Activated T-cell treated with anti-CD3 and anti-CD28 coated beads, Interleukin-2, amount 50 U/mL, for 4 hours (primary cell): ENCODE measurements at regions not wholly inside any gene's neighbourhood (a gene's known extent, or its start where the extent isn't known, plus 50 kb on each side); places are given as distances from the start of the nearest gene placed in this dataset.
A peak's percentile ranks its signal among the peaks of the same experiment; 100 is the strongest.
"Not testable (repeated sequence)": the region's sequence is repeated elsewhere in the genome, so short reads cannot be mapped to it uniquely, and the experiment has no call there.

Experiments used
- ATAC-seq, 2 donors: fragments of 200-7000 bp; cut with Tn5 transposase; one replicate each; pipeline ENCODE4 v1.10.0; 2021
- DNase-seq: peaks from one replicate; pipeline ENCODE4 v3.0.0-alpha.2; 2020
- H3K27me3 Mint-ChIP-seq: one replicate; pipeline ENCODE4 v1.8.0; 2021; ENCODE audit warnings: low read depth, mixed read lengths
- H3K36me3 Mint-ChIP-seq: one replicate; pipeline ENCODE4 v1.8.0; 2022; ENCODE audit warnings: mixed read lengths; ENCODE audit not compliant: insufficient read depth
- H3K4me1 Mint-ChIP-seq: one replicate; pipeline ENCODE4 v1.8.0; 2021; ENCODE audit warnings: low read depth, mixed read lengths
- H3K4me3 Mint-ChIP-seq: one replicate; pipeline ENCODE4 v1.8.0; 2021; ENCODE audit warnings: mild to moderate bottlenecking, moderate library complexity, mixed read lengths
- H3K9me3 Mint-ChIP-seq: one replicate; pipeline ENCODE4 v1.8.0; 2021; ENCODE audit warnings: mixed read lengths

DNA sequence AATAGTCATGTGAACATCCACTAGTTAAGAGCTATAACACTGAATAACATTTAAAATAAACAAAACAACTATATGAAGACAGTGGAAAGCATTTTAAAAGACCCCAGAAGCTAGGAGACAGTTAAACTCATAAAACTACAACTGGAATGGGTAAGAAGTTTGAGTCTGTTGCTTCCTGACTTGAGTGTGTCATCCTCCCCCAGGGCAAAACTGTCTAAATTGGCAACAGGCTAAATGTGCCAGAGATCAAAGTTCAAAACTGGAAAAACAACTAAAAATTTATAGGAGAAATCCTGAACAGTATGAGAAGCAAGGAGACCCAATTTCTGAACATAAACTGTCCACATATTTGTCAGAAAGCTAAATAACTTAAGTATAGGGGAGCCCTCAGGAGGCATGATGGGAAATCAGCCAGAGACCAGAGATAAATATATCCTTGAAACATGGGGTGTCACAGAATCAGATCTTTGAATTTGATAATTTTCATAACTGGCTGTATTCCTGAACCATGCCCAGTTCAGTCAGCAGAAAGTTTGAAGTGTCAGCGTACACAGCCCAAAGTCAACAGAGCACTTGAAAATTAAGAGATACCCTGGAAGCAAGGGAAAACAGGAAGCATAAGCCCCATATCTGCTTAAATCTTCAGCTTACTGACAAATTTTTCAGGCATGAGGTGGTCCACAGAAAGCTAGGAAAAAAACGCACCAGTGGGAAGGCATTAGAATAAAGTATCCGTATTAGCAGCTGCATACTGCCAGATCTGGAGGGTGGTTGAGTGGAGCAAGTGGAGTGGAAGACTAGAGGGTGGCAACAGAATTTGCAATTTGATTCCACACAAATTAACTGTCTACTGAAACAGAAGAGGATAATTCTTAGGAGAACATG lies 516.1 kb upstream of the MAN1A1 start:
- ATAC-seq = no peak
- no peak for DNase-seq
- Mint-ChIP-seq H3K27me3 (peaks cover 8% of the 10 kb centered on the region), H3K4me3 (no peak overlapping the region), H3K36me3 (no peaks in the 10 kb centered on the region), H3K9me3 (peaks cover 16% of the 10 kb centered on the region), H3K4me1 (no peaks in the 10 kb centered on the region)

DNA sequence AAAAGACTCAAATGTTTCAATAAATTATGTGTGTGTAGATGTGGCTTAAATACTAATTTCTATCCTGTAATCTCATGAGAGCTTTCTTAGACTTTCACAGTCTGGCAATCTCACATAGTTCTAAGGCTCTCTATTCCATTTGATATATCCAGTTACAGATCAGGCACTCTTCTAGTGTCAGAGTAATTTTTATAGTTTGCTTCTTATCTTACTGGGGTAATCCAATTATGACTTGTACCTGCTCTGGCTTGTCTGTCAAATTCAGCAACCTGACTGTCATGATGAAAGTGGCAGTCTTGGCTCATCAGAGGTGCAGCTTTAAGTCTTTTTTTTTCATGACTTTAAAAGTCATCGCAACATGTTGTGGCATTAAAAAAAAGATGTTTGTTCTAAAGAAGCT lies 513.2 kb upstream of the MAN1A1 start:
- DNase-seq = no peak
- peaks cover 6% of the 10 kb centered on the region for H3K27me3 Mint-ChIP-seq
- no peak overlapping the region for H3K4me3 Mint-ChIP-seq
- H3K4me1 Mint-ChIP-seq = no peaks in the 10 kb centered on the region
- H3K36me3 Mint-ChIP-seq = no peaks in the 10 kb centered on the region
- ATAC-seq = no peak
- peaks cover 16% of the 10 kb centered on the region for H3K9me3 Mint-ChIP-seq

DNA sequence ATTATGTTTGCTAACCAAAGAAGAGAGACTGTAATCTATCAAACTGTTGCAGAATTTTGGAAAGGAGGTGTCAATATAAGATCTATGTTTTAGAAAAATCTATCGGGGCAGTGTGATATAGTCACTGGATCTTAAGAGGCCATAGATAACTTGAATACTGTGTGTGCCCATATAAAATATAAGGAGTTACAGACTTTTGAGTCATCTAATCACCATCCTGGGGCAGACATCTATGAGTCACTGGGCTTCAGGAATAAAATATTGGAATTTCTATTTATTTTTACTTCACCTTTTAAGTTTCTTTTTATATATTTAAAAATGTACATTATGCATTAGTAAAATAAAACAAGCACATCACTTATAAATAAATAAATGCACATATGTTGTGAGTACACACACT lies 509.3 kb upstream of the MAN1A1 start:
- no peak for ATAC-seq
- no peak for DNase-seq
- Mint-ChIP-seq H3K36me3 (no peaks in the 10 kb centered on the region), H3K27me3 (peaks cover 3% of the 10 kb centered on the region), H3K4me3 (no peak overlapping the region), H3K4me1 (peaks cover 10% of the 10 kb centered on the region), H3K9me3 (no peaks in the 10 kb centered on the region)

DNA sequence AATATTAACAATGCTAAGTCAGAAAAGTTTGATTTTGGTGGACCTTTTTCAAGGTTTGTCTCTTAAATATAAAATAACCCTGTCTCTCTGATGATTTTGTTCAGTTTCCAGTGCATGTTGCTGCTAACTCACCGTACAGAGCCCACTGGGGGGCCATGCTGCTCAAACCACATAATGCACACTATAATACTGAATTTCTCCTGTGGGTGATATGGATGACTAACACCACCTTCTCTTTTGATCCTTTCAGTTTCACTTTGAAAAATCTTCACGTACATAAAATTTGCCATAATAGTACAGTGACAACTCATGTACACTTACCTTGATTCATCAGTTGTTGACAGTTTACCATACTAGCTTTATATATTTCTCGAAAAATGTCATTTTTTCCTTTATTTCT lies 506.6 kb upstream of the MAN1A1 start:
- Mint-ChIP-seq H3K27me3 (no peaks in the 10 kb centered on the region), H3K9me3 (no peaks in the 10 kb centered on the region), H3K36me3 (no peaks in the 10 kb centered on the region), H3K4me1 (peaks cover 10% of the 10 kb centered on the region), H3K4me3 (peak overlapping the region; percentile 20)
- ATAC-seq (peak; percentile 97 to 99), DNase-seq (no peak)

DNA sequence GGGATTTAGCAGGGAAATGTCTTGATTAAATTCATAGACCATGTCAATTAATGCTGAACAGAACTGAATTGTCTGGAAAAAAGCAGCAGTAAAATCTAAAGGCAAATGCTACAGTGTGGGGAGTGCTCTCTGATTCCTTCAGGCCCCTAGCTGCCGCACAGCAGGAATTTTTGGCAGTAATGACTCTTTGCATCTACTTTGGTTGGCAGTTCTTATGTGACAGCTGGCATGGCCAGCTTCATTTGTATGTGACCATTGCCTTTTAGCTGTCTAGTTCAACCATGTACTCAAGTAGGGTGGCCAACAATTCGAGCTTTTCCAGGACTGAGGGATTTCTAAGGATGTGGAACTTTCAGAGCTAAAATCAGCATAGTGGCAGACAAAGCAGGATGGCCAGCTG lies 499.1 kb upstream of the MAN1A1 start:
- Mint-ChIP-seq H3K36me3 (no peaks in the 10 kb centered on the region), H3K9me3 (no peaks in the 10 kb centered on the region), H3K4me1 (no peaks in the 10 kb centered on the region), H3K27me3 (no peaks in the 10 kb centered on the region), H3K4me3 (no peak overlapping the region)
- DNase-seq = no peak
- no peak for ATAC-seq

DNA sequence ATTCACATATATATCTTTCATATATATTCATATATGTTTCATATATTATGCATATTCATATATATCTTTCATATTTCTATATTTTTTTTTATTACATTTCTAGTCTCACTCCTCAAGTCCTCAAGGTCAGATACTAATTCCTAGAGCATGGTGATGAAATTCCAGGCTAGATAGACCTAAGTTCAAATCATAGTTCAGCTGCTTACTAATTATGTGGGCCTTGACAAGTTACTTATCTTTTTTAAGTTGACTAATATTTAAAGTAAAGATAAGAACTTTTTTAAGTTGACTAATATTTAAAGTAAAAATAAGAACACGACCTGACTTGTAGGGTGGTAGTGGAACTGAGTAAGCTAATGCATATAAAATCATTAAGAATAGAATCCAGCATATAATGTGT lies 495.6 kb upstream of the MAN1A1 start:
- Mint-ChIP-seq H3K4me3 (no peak overlapping the region), H3K27me3 (no peaks in the 10 kb centered on the region), H3K9me3 (no peaks in the 10 kb centered on the region), H3K36me3 (no peaks in the 10 kb centered on the region), H3K4me1 (no peaks in the 10 kb centered on the region)
- ATAC-seq = no peak
- DNase-seq = no peak

DNA sequence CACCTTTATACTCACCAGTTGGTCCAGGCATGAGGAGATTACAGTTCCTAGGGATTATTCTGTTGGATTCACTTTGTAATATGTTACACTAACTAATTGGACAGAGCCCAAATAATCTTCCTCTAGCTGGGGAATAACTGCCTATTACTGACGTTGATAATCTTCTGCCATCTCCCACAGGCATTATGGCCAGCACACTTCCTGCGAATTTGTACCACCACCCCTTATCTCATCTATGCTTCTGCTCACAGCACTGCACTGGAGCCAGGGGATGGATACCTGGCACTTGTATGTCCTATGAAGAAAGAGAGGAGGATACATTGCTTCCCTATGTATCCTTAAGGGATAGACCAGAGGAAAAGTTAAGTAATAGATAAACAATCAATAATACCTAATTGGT lies 494.8 kb upstream of the MAN1A1 start:
- Mint-ChIP-seq H3K27me3 (no peaks in the 10 kb centered on the region), H3K36me3 (no peaks in the 10 kb centered on the region), H3K4me3 (no peak overlapping the region), H3K9me3 (no peaks in the 10 kb centered on the region), H3K4me1 (no peaks in the 10 kb centered on the region)
- no peak for DNase-seq
- ATAC-seq = no peak

DNA sequence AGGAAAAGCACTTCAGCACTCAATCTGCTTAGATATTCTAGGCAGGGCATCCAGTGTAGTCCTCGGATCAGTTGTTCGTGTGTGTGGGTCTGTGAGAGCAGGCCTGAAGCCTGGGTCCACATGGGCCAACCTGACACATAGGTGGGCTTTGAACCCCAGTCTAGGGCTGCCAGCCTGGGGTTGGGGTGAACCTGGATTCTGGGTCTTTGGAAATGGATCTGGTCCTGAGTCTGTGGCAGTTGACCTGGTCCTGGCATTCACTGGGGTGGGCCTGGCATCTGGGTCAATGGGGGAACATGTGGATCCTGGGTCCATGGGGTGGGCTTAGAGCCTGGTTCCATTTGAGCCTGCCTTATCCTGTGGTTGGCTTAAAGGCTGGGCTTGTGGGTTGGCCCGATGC lies 492.6 kb upstream of the MAN1A1 start:
- Mint-ChIP-seq H3K27me3 (no peaks in the 10 kb centered on the region), H3K4me3 (no peak overlapping the region), H3K36me3 (no peaks in the 10 kb centered on the region), H3K9me3 (no peaks in the 10 kb centered on the region), H3K4me1 (no peaks in the 10 kb centered on the region)
- no peak for ATAC-seq
- DNase-seq = no peak

DNA sequence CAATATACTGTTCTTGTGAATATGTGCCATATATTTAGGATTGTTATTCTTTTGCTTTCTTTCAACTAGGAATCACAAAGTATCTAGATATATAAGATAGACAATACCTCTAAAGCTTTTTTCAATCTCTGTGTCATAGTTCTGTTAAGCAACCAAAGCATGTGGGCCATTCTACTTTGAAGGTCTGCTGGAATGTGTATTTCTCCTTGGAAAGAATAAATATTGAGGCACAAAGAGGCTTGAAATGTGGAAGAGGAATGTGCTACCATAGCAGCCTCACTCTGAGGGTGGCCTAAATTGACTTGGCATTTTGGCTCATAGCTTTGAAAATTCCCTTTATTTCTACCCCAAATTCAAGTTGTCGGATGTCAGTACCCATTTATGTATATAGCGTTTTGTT lies 488.5 kb upstream of the MAN1A1 start:
- DNase-seq (no peak), ATAC-seq (no peak)
- Mint-ChIP-seq H3K9me3 (no peaks in the 10 kb centered on the region), H3K4me1 (no peaks in the 10 kb centered on the region), H3K4me3 (no peak overlapping the region), H3K36me3 (no peaks in the 10 kb centered on the region), H3K27me3 (peaks cover 1% of the 10 kb centered on the region)

DNA sequence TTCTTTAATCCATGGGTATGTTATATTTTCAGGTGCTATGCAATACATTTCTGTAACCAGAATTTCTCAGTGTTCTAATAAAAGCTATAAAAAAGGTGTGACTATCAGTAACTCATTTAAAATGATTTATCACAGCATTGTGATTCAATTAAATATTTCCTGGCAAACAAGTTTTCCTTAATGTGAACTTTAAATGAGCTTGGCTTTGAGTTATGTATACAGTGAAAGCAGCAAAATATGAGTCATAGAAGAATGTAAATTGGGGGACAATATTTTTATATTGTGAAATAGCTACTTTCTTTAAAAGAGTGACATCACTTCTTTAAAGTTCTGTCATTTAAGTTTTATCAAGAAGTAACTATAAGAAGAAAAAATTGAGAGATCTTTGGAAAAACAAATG lies 484.9 kb upstream of the MAN1A1 start:
- ATAC-seq = no peak
- H3K9me3 Mint-ChIP-seq = no peaks in the 10 kb centered on the region

DNA sequence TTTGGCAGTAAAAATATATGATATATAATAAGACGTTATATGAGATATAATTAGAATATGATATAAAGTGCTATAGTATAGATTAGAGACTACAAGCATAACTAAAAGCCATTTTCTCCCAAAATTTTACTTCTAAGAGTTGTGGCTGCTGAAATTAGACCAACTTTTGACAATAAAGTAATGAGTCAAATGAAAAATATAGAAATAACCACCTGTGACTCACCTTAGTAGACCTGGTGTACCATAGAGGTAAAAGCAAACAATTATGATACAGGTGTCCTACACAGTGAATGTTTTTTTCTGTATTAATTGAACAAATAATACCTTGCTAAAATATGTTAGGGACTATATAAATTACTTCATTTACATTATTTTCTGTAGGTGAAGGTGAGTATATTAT lies 482.9 kb upstream of the MAN1A1 start:
- no peak for ATAC-seq
- no peaks in the 10 kb centered on the region for H3K9me3 Mint-ChIP-seq
- H3K4me3 Mint-ChIP-seq = no peak overlapping the region
- H3K4me1 Mint-ChIP-seq = no peaks in the 10 kb centered on the region
- no peak for DNase-seq
- peaks cover 1% of the 10 kb centered on the region for H3K27me3 Mint-ChIP-seq
- no peaks in the 10 kb centered on the region for H3K36me3 Mint-ChIP-seq

More for the DNA sequence above, 484.9 kb upstream of the MAN1A1 start:
- Mint-ChIP-seq H3K27me3 (peaks cover 1% of the 10 kb centered on the region), H3K4me3 (no peak overlapping the region), H3K36me3 (no peaks in the 10 kb centered on the region), H3K4me1 (no peaks in the 10 kb centered on the region)
- no peak for DNase-seq

DNA sequence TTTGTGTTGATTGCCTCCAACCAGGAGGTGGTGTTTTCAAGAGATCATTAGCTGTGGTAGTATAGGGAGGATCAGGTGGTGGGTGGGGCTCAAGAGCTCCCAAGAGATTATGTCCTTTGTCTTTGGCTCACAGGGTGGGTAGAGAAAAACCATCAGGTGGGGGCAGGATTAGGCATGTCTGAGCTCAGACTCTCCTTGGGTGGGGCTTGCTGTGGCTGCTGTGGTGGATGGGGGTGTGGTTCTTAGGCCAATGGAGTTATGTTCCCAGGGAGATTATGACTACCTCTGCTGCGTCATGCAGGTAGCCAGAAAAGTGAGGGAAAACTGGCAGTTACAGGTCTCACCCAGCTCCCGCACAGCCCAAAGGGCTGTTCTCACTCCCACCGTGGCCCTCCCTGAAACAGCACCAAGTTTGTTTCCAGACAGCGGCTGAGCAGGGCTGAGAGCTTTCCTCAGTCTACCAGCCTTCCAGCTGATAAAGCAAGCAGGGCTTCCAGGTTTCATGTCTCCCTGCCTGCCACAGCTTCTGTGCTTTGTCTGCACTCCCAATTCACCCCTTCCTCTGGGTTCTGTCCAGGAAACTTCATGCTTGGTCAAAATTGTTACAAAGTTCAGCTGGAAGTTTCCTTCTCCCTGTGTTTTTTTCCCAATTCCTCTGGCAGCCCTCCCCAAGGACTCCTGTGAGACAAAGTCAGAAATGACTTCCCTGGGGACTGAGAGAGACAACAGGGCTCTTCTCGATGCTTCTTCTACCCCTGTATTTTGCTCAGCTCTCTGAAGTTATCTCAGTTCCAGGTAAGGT lies 481.1 kb upstream of the MAN1A1 start:
- DNase-seq (no peak), ATAC-seq (no peak)
- Mint-ChIP-seq H3K4me3 (no peak overlapping the region), H3K4me1 (no peaks in the 10 kb centered on the region), H3K9me3 (no peaks in the 10 kb centered on the region), H3K27me3 (peaks cover 1% of the 10 kb centered on the region), H3K36me3 (no peaks in the 10 kb centered on the region)

DNA sequence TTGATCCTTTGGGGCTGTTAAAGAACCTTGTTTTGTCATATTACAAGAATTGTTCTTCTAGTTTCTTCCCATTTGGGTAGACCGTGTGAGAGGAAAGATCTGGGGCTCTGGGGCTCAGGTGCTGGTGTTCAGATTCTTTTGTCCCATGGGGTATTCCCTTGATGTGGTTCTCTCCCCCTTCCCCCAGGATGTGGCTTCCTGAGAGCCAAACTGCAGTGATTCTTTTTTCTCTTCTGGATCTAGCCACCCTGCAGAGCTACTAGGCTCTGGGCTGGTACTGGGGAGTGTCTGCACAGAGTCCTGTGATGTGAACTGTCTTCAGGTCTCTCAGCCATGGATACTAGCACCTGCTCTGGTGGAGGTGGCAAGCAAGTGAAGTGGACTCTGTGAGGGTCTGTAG lies 480.5 kb upstream of the MAN1A1 start:
- ATAC-seq (no peak), DNase-seq (no peak)
- no peaks in the 10 kb centered on the region for H3K36me3 Mint-ChIP-seq

DNA sequence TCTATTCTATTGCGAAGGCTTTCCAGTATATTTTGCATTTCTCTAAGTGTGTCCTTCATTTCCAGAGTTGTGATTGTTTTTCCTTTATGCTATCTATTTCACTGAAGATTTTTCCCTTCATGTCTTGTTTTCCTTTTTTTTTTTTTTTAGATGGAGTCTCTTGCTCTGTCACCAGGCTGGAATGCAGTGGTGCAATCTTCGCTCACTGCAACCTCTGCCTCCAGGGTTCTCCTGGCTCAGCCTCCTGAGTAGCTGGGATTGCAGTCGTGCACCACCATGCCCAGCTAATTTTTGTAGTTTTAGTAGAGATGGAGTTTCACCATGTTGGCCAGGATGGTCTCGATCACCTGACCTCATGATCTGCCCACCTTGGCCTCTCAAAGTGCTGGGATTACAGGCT lies 479.9 kb upstream of the MAN1A1 start:
- H3K4me1 Mint-ChIP-seq, H3K36me3 Mint-ChIP-seq, ATAC-seq, H3K4me3 Mint-ChIP-seq, H3K9me3 Mint-ChIP-seq, DNase-seq, H3K27me3 Mint-ChIP-seq: not testable (repeated sequence)

More for the DNA sequence above, 480.5 kb upstream of the MAN1A1 start:
- Mint-ChIP-seq H3K9me3 (no peaks in the 10 kb centered on the region), H3K27me3 (peaks cover 1% of the 10 kb centered on the region), H3K4me3 (no peak overlapping the region), H3K4me1 (no peaks in the 10 kb centered on the region)

DNA sequence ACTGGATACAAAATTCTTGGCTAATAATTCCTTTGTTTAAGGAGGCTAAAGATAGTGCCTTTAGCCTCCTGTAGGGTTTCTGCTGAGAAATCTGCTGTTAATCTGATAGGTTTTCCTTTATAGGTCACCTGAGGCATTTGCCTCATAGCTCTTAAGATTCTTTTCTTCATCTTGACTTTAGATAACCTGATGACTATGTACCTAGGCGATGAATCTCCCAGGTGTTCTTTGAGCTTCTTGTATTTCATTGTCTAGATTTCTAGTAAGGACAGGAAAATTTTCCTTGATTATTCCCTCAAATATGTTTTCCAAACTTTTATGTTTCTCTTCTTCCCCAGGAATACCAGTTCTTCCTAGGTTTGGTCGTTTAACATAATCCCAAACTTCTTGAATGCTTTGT lies 479.4 kb upstream of the MAN1A1 start:
- Mint-ChIP-seq H3K9me3 (no peaks in the 10 kb centered on the region), H3K4me1 (no peaks in the 10 kb centered on the region), H3K27me3 (no peaks in the 10 kb centered on the region)

More for the DNA sequence above, 479.4 kb upstream of the MAN1A1 start:
- no peak for ATAC-seq
- DNase-seq = no peak
- Mint-ChIP-seq H3K4me3 (no peak overlapping the region), H3K36me3 (no peaks in the 10 kb centered on the region)
